Activated CD8-positive, alpha-beta T cell treated with anti-CD3 and anti-CD28 coated beads for 36 hours (primary cell): ENCODE measurements at regions not wholly inside any gene's neighbourhood (a gene's known extent, or its start where the extent isn't known, plus 50 kb on each side); places are given as distances from the start of the nearest gene placed in this dataset.
"Not testable (repeated sequence)": the region's sequence is repeated elsewhere in the genome, so short reads cannot be mapped to it uniquely, and the experiment has no call there.

ENCODE experiments used
- ATAC-seq: fragments of 200-7000 bp; cut with Tn5 transposase; one replicate; pipeline ENCODE4 v1.10.0; 2021; ENCODE audit warnings: mild to moderate bottlenecking, moderate library complexity
- CTCF ChIA-PET: fragments of 350-600 bp; sonication (Branson Sonifier 250); formaldehyde crosslinking; loops from one replicate; lab custom pipeline; 2021; ENCODE audit warnings: antibody characterized with exemption; lab: Charles Lee
- POLR2A ChIA-PET: fragments of 350-600 bp; sonication (Branson Sonifier 250); formaldehyde crosslinking; loops from one replicate; lab custom pipeline; 2021; ENCODE audit warnings: antibody characterized with exemption; lab: Charles Lee
- DNase-seq: peaks from one replicate; pipeline ENCODE4 v3.0.0-alpha.2; 2020
- H3K27ac Mint-ChIP-seq: one replicate; pipeline ENCODE4 v1.8.0; 2021; ENCODE audit warnings: mild to moderate bottlenecking, mixed read lengths
- H3K27me3 Mint-ChIP-seq: one replicate; pipeline ENCODE4 v1.8.0; 2021; ENCODE audit warnings: mixed read lengths
- H3K36me3 Mint-ChIP-seq: one replicate; pipeline ENCODE4 v1.8.0; 2021; ENCODE audit warnings: low read depth, mixed read lengths
- H3K4me1 Mint-ChIP-seq: one replicate; pipeline ENCODE4 v1.8.0; 2021; ENCODE audit warnings: low read depth, mixed read lengths
- H3K4me3 Mint-ChIP-seq: one replicate; pipeline ENCODE4 v1.8.0; 2021; ENCODE audit warnings: mild to moderate bottlenecking, moderate library complexity, mixed read lengths
- H3K9me3 Mint-ChIP-seq: one replicate; pipeline ENCODE4 v1.8.0; 2021; ENCODE audit warnings: mixed read lengths
- intact Hi-C: fragments of 100-400 bp; cut with micrococcal nuclease; formaldehyde crosslinking; loops from one replicate; pipeline ENCODE4 v1.10.0; 2022
- TF ChIP-seq, protein P1 (sequence below): fragments of 200-600 bp; IDR thresholded peaks from one replicate; pipeline ENCODE4 v1.8.0; 2022; ENCODE audit warnings: antibody characterized with exemption, mild to moderate bottlenecking

- Mint-ChIP-seq H3K4me3 (no peak overlapping the region), H3K9me3 (no peaks in the 10 kb centered on the region), H3K27ac (no peak overlapping the region), H3K36me3 (no peaks in the 10 kb centered on the region), H3K4me1 (no peaks in the 10 kb centered on the region), H3K27me3 (no peaks in the 10 kb centered on the region)
- TF ChIP-seq, protein P1, sequence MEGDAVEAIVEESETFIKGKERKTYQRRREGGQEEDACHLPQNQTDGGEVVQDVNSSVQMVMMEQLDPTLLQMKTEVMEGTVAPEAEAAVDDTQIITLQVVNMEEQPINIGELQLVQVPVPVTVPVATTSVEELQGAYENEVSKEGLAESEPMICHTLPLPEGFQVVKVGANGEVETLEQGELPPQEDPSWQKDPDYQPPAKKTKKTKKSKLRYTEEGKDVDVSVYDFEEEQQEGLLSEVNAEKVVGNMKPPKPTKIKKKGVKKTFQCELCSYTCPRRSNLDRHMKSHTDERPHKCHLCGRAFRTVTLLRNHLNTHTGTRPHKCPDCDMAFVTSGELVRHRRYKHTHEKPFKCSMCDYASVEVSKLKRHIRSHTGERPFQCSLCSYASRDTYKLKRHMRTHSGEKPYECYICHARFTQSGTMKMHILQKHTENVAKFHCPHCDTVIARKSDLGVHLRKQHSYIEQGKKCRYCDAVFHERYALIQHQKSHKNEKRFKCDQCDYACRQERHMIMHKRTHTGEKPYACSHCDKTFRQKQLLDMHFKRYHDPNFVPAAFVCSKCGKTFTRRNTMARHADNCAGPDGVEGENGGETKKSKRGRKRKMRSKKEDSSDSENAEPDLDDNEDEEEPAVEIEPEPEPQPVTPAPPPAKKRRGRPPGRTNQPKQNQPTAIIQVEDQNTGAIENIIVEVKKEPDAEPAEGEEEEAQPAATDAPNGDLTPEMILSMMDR, result no peak
- intact Hi-C loops, result no loop called here
- ChIA-PET CTCF (no interaction called here), POLR2A (no interaction called here)
- no peak for DNase-seq
- ATAC-seq, result no peak
These were observed 493.3 kb upstream of the MARCKS start for GRCh38 chr6:113363866-113364265.

GRCh38 chr6:113364766-113365165 lies 492.4 kb upstream of the MARCKS start:
- no peak overlapping the region for H3K4me3 Mint-ChIP-seq
- TF ChIP-seq, protein P1, result no peak
- no peak for ATAC-seq
- H3K36me3 Mint-ChIP-seq, result no peaks in the 10 kb centered on the region
- no peak for DNase-seq
- ChIA-PET CTCF (no interaction called here), POLR2A (no interaction called here)
- no peak overlapping the region for H3K27ac Mint-ChIP-seq
- no peaks in the 10 kb centered on the region for H3K9me3 Mint-ChIP-seq
- H3K27me3 Mint-ChIP-seq, result no peaks in the 10 kb centered on the region
- intact Hi-C loops, result no loop called here
- no peaks in the 10 kb centered on the region for H3K4me1 Mint-ChIP-seq

DNA sequence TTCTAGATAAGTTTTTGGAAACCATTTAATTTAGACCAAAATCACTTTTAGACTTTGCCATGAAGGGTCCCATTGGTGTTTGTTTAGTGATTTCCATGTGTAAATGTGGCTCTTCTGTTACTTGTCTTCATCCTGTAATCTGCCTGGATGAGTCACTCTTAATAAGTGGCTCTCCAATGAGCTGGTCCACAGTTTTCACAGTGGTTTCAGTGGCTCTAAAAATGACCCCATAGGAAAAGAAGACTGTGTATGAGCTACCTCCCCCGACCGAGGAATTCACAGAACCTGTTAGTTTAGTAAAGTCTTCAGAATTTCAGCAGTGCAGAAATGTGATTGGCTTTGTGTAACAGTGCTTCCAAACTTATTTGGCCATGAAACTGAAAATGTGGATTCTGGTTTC lies 492.0 kb upstream of the MARCKS start:
- Mint-ChIP-seq H3K4me3 (no peak overlapping the region), H3K9me3 (no peaks in the 10 kb centered on the region), H3K36me3 (no peaks in the 10 kb centered on the region), H3K4me1 (no peaks in the 10 kb centered on the region), H3K27ac (no peak overlapping the region), H3K27me3 (no peaks in the 10 kb centered on the region)
- ChIA-PET POLR2A (no interaction called here), CTCF (no interaction called here)
- DNase-seq (no peak), ATAC-seq (no peak)
- intact Hi-C loops, result no loop called here
- TF ChIP-seq, protein P1, result no peak

DNA sequence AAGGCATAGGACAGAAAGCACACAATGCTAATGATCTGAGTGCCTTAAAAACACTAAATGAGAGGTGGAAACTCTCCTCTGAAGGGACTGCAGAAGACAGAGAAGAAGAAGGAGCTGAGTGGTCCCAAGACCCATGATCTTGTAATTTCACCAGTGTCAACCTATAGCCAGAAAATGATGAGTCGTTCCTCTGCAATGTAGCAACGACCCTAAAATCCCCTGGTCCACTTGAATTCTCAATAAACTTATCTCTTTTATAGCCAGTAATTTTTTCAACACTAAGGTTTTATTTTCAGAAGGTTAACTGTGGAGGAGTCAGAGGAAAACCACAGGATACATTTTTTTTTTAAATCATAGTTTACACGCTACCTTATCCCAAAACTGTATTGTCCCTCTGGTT lies 490.6 kb upstream of the MARCKS start:
- DNase-seq (no peak), ATAC-seq (no peak)
- TF ChIP-seq, protein P1, result no peak
- Mint-ChIP-seq H3K4me3 (no peak overlapping the region), H3K36me3 (no peaks in the 10 kb centered on the region), H3K27ac (no peak overlapping the region), H3K9me3 (no peaks in the 10 kb centered on the region), H3K4me1 (no peaks in the 10 kb centered on the region), H3K27me3 (no peaks in the 10 kb centered on the region)
- ChIA-PET CTCF (no interaction called here), POLR2A (no interaction called here)
- intact Hi-C loops, result no loop called here

DNA sequence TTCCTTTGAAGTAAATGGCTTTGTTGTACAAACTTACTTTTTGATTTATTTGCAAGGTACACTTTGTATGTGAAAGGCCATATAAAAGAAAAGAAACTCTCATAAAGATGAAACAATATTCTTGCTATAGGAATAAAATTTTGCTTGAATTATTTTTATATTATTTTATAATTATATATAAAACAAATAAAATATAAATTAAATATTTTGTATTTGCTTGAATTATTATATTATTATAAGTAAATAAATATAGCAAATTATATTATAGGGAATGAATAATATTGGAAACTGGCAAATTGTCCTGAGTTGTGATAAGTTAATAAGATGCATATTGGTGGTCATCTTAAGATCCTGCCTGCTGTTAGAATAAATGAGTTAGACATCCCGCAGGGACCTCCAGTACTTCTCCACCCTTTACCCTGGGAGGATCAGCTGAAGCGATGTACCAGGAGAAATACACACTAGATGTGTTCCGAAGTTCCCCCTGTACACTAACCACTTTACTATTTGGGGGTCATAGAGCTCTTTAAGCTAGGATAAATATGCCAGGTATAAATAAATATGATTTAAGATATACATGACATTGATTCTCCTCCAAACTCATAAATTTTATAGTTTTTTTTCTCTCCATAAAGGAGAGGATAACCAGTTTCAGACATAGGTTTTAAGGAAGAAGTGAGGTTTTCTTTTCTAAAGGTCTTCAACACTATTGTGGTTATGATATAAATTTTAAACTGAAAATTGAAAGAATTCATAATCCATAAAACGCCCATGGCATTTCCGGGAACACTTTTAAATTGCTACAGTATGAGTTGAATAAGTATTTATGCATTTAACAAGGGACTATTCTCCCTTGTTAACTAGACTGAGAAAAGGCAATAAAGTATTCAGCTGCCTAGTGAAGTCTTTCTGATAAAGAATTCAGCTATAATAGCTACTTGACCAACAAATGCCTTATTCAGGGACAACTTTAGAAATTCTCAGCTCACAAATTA lies 486.3 kb upstream of the MARCKS start:
- ATAC-seq (no peak), DNase-seq (no peak)
- ChIA-PET POLR2A (no interaction called here), CTCF (no interaction called here)
- Mint-ChIP-seq H3K4me3 (no peak overlapping the region), H3K27me3 (no peaks in the 10 kb centered on the region), H3K9me3 (no peaks in the 10 kb centered on the region), H3K27ac (no peak overlapping the region), H3K4me1 (no peaks in the 10 kb centered on the region), H3K36me3 (no peaks in the 10 kb centered on the region)
- intact Hi-C loops, result no loop called here
- TF ChIP-seq, protein P1, result no peak

DNA sequence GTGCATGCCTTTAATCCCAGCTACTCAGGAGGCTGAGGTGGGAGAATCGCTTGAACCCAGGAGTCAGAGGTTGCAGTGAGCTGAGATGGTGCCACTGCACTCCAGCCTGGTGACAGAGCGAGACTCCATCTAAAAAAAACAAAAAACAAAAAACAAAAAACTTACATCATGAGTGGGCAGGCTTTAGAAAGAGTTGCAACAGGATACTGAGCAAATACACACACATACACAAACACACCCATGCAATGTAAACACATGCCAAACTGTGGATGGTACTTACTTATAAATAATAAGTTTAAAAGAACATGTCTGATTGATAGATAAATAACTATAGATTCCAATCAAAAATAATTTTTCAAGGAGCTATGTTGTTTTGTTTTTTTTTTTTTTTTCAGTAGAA lies 481.7 kb upstream of the MARCKS start:
- CTCF ChIA-PET, H3K36me3 Mint-ChIP-seq, H3K4me1 Mint-ChIP-seq, POLR2A ChIA-PET, DNase-seq, H3K4me3 Mint-ChIP-seq, H3K9me3 Mint-ChIP-seq, intact Hi-C loops, ATAC-seq, H3K27me3 Mint-ChIP-seq, H3K27ac Mint-ChIP-seq: not testable (repeated sequence)
